IMR-90 (cell line): ENCODE measurements at regions not wholly inside any gene's neighbourhood (a gene's known extent, or its start where the extent isn't known, plus 50 kb on each side); places are given as distances from the start of the nearest gene placed in this dataset.

Experiments
- ATAC-seq: fragments of 200-7000 bp; cut with Tn5 transposase; 2 replicates; pipeline ENCODE4 v1.9.1; 2020; ENCODE audit warnings: low read depth, mild to moderate bottlenecking, moderate library complexity
- BruUV-seq: library from RNA; stranded (reverse); fragments of 400-500 nt; replicated peaks from 2 replicates; lab custom pipeline; 2021; lab: Mats Ljungman, UMichigan
- CTCF ChIA-PET: fragments of 300-600 bp; formaldehyde crosslinking; extraction: SDS; loops from one replicate; lab custom pipeline; 2021; ENCODE audit warnings: antibody characterized with exemption; lab: Yijun Ruan, JAX
- POLR2A ChIA-PET: fragments of 300-600 bp; sonication (Branson Sonifier 250); formaldehyde crosslinking; loops from one replicate; lab custom pipeline; 2022; ENCODE audit warnings: antibody characterized with exemption; ENCODE audit not compliant: unreplicated experiment; lab: Charles Lee
- DNase-seq: peaks from one replicate; pipeline ENCODE4 v3.0.0; 2013
- H2AFZ ChIP-seq: replicated peaks from 2 replicates; pipeline ENCODE3; 2013; ENCODE audit warnings: low read length, mild to moderate bottlenecking; ENCODE audit not compliant: poor library complexity
- H2AK5ac ChIP-seq: 2 replicates; pipeline ENCODE4 v1.6.1; 2013; ENCODE audit warnings: low read depth, low read length, inconsistent platforms
- H2AK9ac ChIP-seq: replicated peaks from 2 replicates; pipeline ENCODE3; 2013; ENCODE audit warnings: mild to moderate bottlenecking, low read depth, low read length, moderate library complexity; ENCODE audit not compliant: poor library complexity
- H2BK120ac ChIP-seq: 2 replicates; pipeline ENCODE4 v1.6.1; 2013; ENCODE audit warnings: low read depth, low read length, inconsistent platforms
- H2BK15ac ChIP-seq: 3 replicates; pipeline ENCODE4 v1.6.1; 2013; ENCODE audit warnings: low read depth, low read length, inconsistent platforms
- H2BK20ac ChIP-seq: 2 replicates; pipeline ENCODE4 v1.6.1; 2013; ENCODE audit warnings: low read depth, mild to moderate bottlenecking, inconsistent platforms, low read length, moderate library complexity
- H2BK5ac ChIP-seq: 2 replicates; pipeline ENCODE4 v1.6.1; 2013; ENCODE audit warnings: mild to moderate bottlenecking, low read depth, low read length, inconsistent platforms; ENCODE audit not compliant: poor library complexity, severe bottlenecking
- H3K14ac ChIP-seq: replicated peaks from 2 replicates; pipeline ENCODE4 v1.6.1; 2013; ENCODE audit warnings: low read depth, low read length, inconsistent platforms
- H3K18ac ChIP-seq: 2 replicates; pipeline ENCODE4 v1.6.1; 2013; ENCODE audit warnings: low read depth, low read length, control low read depth
- H3K23ac ChIP-seq: 2 replicates; pipeline ENCODE4 v1.6.1; 2013; ENCODE audit warnings: low read depth, low read length, inconsistent platforms
- H3K27ac ChIP-seq: 2 replicates; pipeline ENCODE4 v1.5.1; 2013; ENCODE audit warnings: mild to moderate bottlenecking, control low read depth, low read length; ENCODE audit not compliant: insufficient read depth
- H3K27me3 ChIP-seq: 2 replicates; pipeline ENCODE4 v1.6.1; 2013; ENCODE audit warnings: low read length; ENCODE audit not compliant: control insufficient read depth, insufficient read depth
- H3K36me3 ChIP-seq: 2 replicates; pipeline ENCODE4 v1.6.1; 2013; ENCODE audit warnings: low read length, mixed read lengths; ENCODE audit not compliant: control insufficient read depth, insufficient read depth
- H3K4ac ChIP-seq: 2 replicates; pipeline ENCODE4 v1.6.1; 2013; ENCODE audit warnings: low read depth, low read length, inconsistent platforms
- H3K4me1 ChIP-seq: 2 replicates; pipeline ENCODE4 v1.6.1; 2013; ENCODE audit warnings: low read length, mixed read lengths; ENCODE audit not compliant: control insufficient read depth, insufficient read depth
- H3K4me2 ChIP-seq: 2 replicates; pipeline ENCODE4 v1.6.1; 2013; ENCODE audit warnings: low read depth, mild to moderate bottlenecking, control low read depth, low read length, moderate library complexity
- H3K4me3 ChIP-seq: 2 replicates; pipeline ENCODE4 v1.5.1; 2013; ENCODE audit warnings: low read depth, mild to moderate bottlenecking, control low read depth, low read length, moderate library complexity; ENCODE audit not compliant: insufficient read depth
- H3K56ac ChIP-seq: 2 replicates; pipeline ENCODE4 v1.6.1; 2013; ENCODE audit warnings: low read length, inconsistent platforms; ENCODE audit not compliant: insufficient read depth; ENCODE audit errors: extremely low read depth
- H3K79me1 ChIP-seq, 2 experiments: 2 replicates each; pipeline ENCODE4 v1.6.1; 2013; ENCODE audit warnings: low read length in 2 of 2, inconsistent platforms in 1 of 2, low read depth in 1 of 2
- H3K9ac ChIP-seq: 2 replicates; pipeline ENCODE4 v1.6.1; 2013; ENCODE audit warnings: low read depth, low read length, control low read depth
- H3K9me1 ChIP-seq: 2 replicates; pipeline ENCODE4 v1.6.1; 2013; ENCODE audit warnings: low read length, inconsistent platforms; ENCODE audit not compliant: insufficient read depth
- H3K9me3 ChIP-seq: 2 replicates; pipeline ENCODE4 v1.6.1; 2013; ENCODE audit warnings: low read length; ENCODE audit not compliant: control insufficient read depth, insufficient read depth
- H4K20me1 ChIP-seq: 2 replicates; pipeline ENCODE4 v1.6.1; 2013; ENCODE audit warnings: low read length, inconsistent platforms; ENCODE audit not compliant: insufficient read depth
- H4K5ac ChIP-seq: 2 replicates; pipeline ENCODE4 v1.6.1; 2013; ENCODE audit warnings: mild to moderate bottlenecking, low read depth, low read length, control low read depth
- H4K8ac ChIP-seq, 2 experiments: 2 replicates each; pipeline ENCODE4 v1.6.1; 2013; ENCODE audit warnings: low read depth in 2 of 2, low read length in 2 of 2, control low read depth in 1 of 2, inconsistent platforms in 1 of 2
- H4K91ac ChIP-seq: 2 replicates; pipeline ENCODE4 v1.6.1; 2013; ENCODE audit warnings: low read depth, low read length, inconsistent platforms; ENCODE audit not compliant: insufficient read depth
- BHLHE40 ChIP-seq: fragments of 150-350 bp; IDR thresholded peaks from 2 replicates; pipeline ENCODE4 v1.6.1; 2016; ENCODE audit warnings: mild to moderate bottlenecking, low read depth, low read length
- CTCF ChIP-seq: conservative IDR thresholded peaks from 2 replicates; pipeline ENCODE4 v1.5.1; 2012; ENCODE audit warnings: mild to moderate bottlenecking, low read depth, low read length, improper control_type of control experiment
- FOS ChIP-seq: fragments of 150-350 bp; IDR thresholded peaks from 2 replicates; pipeline ENCODE4 v1.6.1; 2016; ENCODE audit warnings: low read depth, low read length
- MAFK ChIP-seq: IDR thresholded peaks from 2 replicates; pipeline ENCODE4 v1.6.1; 2012; ENCODE audit warnings: low read depth, low read length, improper control_type of control experiment
- MXI1 ChIP-seq: IDR thresholded peaks from 2 replicates; pipeline ENCODE4 v1.6.1; 2012; ENCODE audit warnings: low read depth, mild to moderate bottlenecking, low read length, moderate library complexity, borderline replicate concordance
- WGBS, 2 experiments: methylation state at CpG; one replicate each; pipeline versions ENCODE4 v1.1.5 to v1.1.7; 2013; ENCODE audit warnings: missing lambda C conversion rate in 2 of 2; ENCODE audit not compliant: insufficient read length in 1 of 2; ENCODE audit errors: extremely low coverage in 2 of 2; 5-methylcytosine and 5-hydroxymethylcytosine counted together
- dilution Hi-C: fragments of 300-500 bp; cut with HindIII; formaldehyde crosslinking; loops from one replicate; pipeline ENCODE4 v1.14.3; 2018; ENCODE audit warnings: low sequenced_read_pairs; ENCODE audit not compliant: unreplicated experiment
- in situ Hi-C: fragments of 300-500 bp; cut with MboI; formaldehyde crosslinking; loops from 3 replicates; pipeline ENCODE4 v1.14.3; 2019; ENCODE audit warnings: low sequenced_read_pairs, inconsistent platforms, mixed read lengths
- intact Hi-C: fragments of 100-400 bp; cut with micrococcal nuclease; formaldehyde crosslinking; loops from 2 replicates; pipeline ENCODE4 v1.10.0; 2022

DNA sequence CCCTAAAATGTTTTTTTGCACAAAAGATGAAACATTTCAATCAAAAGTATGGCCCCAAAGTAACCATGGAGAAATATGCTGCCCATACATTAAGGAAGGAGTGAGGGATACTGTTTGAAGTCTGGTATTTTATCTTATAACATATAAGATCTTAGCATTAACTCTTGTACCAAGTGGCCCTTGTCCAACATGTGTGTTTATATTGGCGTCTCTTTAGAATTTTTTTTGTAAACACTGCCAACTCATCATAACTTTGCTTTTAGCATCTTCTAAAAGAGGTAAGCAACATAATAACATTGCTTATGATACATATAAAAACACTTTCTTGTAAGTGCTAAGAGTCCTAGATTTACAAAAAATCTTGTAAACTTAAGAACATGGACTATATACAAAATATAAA is 419.7 kb downstream of the ADAMTS20 start:
- BruUV-seq, result no TSS peak
- POLR2A ChIA-PET, result no interaction called here
- H2BK120ac ChIP-seq, result no peak overlapping the region
- no peaks in the 10 kb centered on the region for H3K9me3 ChIP-seq
- H3K23ac ChIP-seq, result no peak overlapping the region
- no peak overlapping the region for H3K4ac ChIP-seq
- no peaks in the 10 kb centered on the region for H4K20me1 ChIP-seq
- H3K9me1 ChIP-seq, result no peaks in the 10 kb centered on the region
- H2BK20ac ChIP-seq, result no peak overlapping the region
- H3K4me1 ChIP-seq, result no peaks in the 10 kb centered on the region
- WGBS, 2 experiments, result no CpG with 5 or more reads among the region's 1 CpG
- no peak overlapping the region for H3K18ac ChIP-seq
- H3K14ac ChIP-seq, result no peak overlapping the region
- peak; percentile 19 for DNase-seq
- H2AK9ac ChIP-seq, result no peak overlapping the region
- H2BK15ac ChIP-seq, result no peak overlapping the region
- H3K27me3 ChIP-seq, result no peaks in the 10 kb centered on the region; the same call in 1 of the 2 replicates
- H2AK5ac ChIP-seq, result no peak overlapping the region
- no peak for TF ChIP-seq FOS
- TF ChIP-seq MAFK, result no peak
- no peak for TF ChIP-seq MXI1
- no peak for TF ChIP-seq CTCF
- no peak for TF ChIP-seq BHLHE40
- intact Hi-C loops (no loop called here), in situ Hi-C loops (no loop called here), dilution Hi-C loops (no loop called here)
- ATAC-seq, result no peak
- no peak overlapping the region for H3K4me3 ChIP-seq
- H3K4me2 ChIP-seq, result no peak overlapping the region
- H4K8ac ChIP-seq, result no peak overlapping the region
- H3K56ac ChIP-seq, result no peak overlapping the region
- H3K79me1 ChIP-seq, result no peaks in the 10 kb centered on the region
- H2BK5ac ChIP-seq, result no peak overlapping the region
- CTCF ChIA-PET, result no interaction called here
- no peak overlapping the region for H2AFZ ChIP-seq
- H4K91ac ChIP-seq, result no peak overlapping the region
- no peak overlapping the region for H4K5ac ChIP-seq
- H3K27ac ChIP-seq, result no peak overlapping the region
- H3K9ac ChIP-seq, result no peak overlapping the region
- H3K36me3 ChIP-seq, result no peaks in the 10 kb centered on the region
